ENCODE measurements at regions not wholly inside any gene's neighbourhood (a gene's known extent, or its start where the extent isn't known, plus 50 kb on each side); places are given as distances from the start of the nearest gene placed in this dataset.

GRCh38 chr14:76974365-76974764 lies 54.1 kb downstream of the IRF2BPL start:
- H3K27me3 Mint-ChIP-seq (ENCODE audit: insufficient read depth, unreplicated experiment), result no peaks in the 10 kb centered on the region
- ChIA-PET CTCF (interaction anchor here (0.7 to 1.7 kb wide), 2 partner anchors 26 to 94 kb away, joined by 3 read pairs; no protein-coding TSS in a partner anchor), POLR2A (interaction anchor here (0.5 to 1.6 kb wide), 2 partner anchors 48 to 80 kb away, joined by 4 read pairs; no protein-coding TSS in a partner anchor)
- no peaks in the 10 kb centered on the region for H3K36me3 Mint-ChIP-seq (ENCODE audit: insufficient read depth, unreplicated experiment)
- H3K27ac Mint-ChIP-seq (ENCODE audit: low read depth, unreplicated experiment), result no peak overlapping the region
- DNase-seq (ENCODE audit: unreplicated experiment), result no peak
- no peak for TF ChIP-seq CTCF (IDR thresholded peaks at IDR 0.05; ENCODE audit: unreplicated experiment)
- H3K9me3 Mint-ChIP-seq (ENCODE audit: unreplicated experiment), result no peaks in the 10 kb centered on the region
- BruUV-seq (replicated peaks), result no TSS peak
- intact Hi-C loops (cut with micrococcal nuclease), result no loop called here
- H3K4me3 Mint-ChIP-seq (ENCODE audit: unreplicated experiment), result no peak overlapping the region
- no peaks in the 10 kb centered on the region for H3K4me1 Mint-ChIP-seq (ENCODE audit: insufficient read depth, unreplicated experiment)

GRCh38 chr14:76971549-76971948 lies 57.0 kb downstream of the IRF2BPL start:
- Mint-ChIP-seq H3K27ac (ENCODE audit: low read depth, unreplicated experiment) (no peak overlapping the region), H3K36me3 (ENCODE audit: insufficient read depth, unreplicated experiment) (no peaks in the 10 kb centered on the region), H3K9me3 (ENCODE audit: unreplicated experiment) (no peaks in the 10 kb centered on the region), H3K27me3 (ENCODE audit: insufficient read depth, unreplicated experiment) (no peaks in the 10 kb centered on the region), H3K4me3 (ENCODE audit: unreplicated experiment) (no peak overlapping the region), H3K4me1 (ENCODE audit: insufficient read depth, unreplicated experiment) (no peaks in the 10 kb centered on the region)
- no peak for DNase-seq (ENCODE audit: unreplicated experiment)
- no TSS peak for BruUV-seq (replicated peaks)
- ChIA-PET POLR2A (no interaction called here), CTCF (interaction anchor here (0.9 kb wide), 1 partner anchor 99 kb away, joined by 3 read pairs; no protein-coding TSS in a partner anchor)
- TF ChIP-seq CTCF (IDR thresholded peaks at IDR 0.05; ENCODE audit: unreplicated experiment), result no peak
- intact Hi-C loops (cut with micrococcal nuclease), result no loop called here

GRCh38 chr14:76968621-76969063 lies 59.9 kb downstream of the IRF2BPL start:
- Mint-ChIP-seq H3K36me3 (ENCODE audit: insufficient read depth, unreplicated experiment) (no peaks in the 10 kb centered on the region), H3K4me1 (ENCODE audit: insufficient read depth, unreplicated experiment) (peaks cover 6% of the 10 kb centered on the region), H3K27ac (ENCODE audit: low read depth, unreplicated experiment) (no peak overlapping the region), H3K9me3 (ENCODE audit: unreplicated experiment) (no peaks in the 10 kb centered on the region), H3K27me3 (ENCODE audit: insufficient read depth, unreplicated experiment) (no peaks in the 10 kb centered on the region), H3K4me3 (ENCODE audit: unreplicated experiment) (no peak overlapping the region)
- TF ChIP-seq CTCF (IDR thresholded peaks at IDR 0.05; ENCODE audit: unreplicated experiment), result no peak
- POLR2A ChIA-PET, result interaction anchor here (1.3 kb wide), 1 partner anchor 19 kb away, joined by 3 read pairs; no protein-coding TSS in a partner anchor
- CTCF ChIA-PET, result interaction anchor here (0.5 to 1.1 kb wide), 3 partner anchors 38 to 169 kb away, joined by 3 to 5 read pairs (median 3); no protein-coding TSS in a partner anchor
- intact Hi-C loops (cut with micrococcal nuclease), result no loop called here
- no peak for DNase-seq (ENCODE audit: unreplicated experiment)
- BruUV-seq (replicated peaks), result no TSS peak

- Mint-ChIP-seq H3K27me3 (ENCODE audit: insufficient read depth, unreplicated experiment) (no peaks in the 10 kb centered on the region), H3K27ac (ENCODE audit: low read depth, unreplicated experiment) (no peak overlapping the region), H3K4me1 (ENCODE audit: insufficient read depth, unreplicated experiment) (peaks cover 6% of the 10 kb centered on the region), H3K36me3 (ENCODE audit: insufficient read depth, unreplicated experiment) (no peaks in the 10 kb centered on the region), H3K4me3 (ENCODE audit: unreplicated experiment) (no peak overlapping the region), H3K9me3 (ENCODE audit: unreplicated experiment) (no peaks in the 10 kb centered on the region)
- TF ChIP-seq CTCF (IDR thresholded peaks at IDR 0.05; ENCODE audit: unreplicated experiment), result no peak
- POLR2A ChIA-PET, result interaction anchor here (0.6 to 1.3 kb wide), 2 partner anchors 10 to 20 kb away, joined by 3 to 4 read pairs; no protein-coding TSS in a partner anchor
- BruUV-seq (replicated peaks), result no TSS peak
- CTCF ChIA-PET, result interaction anchor here (0.7 kb wide), 1 partner anchor 49 kb away, joined by 5 read pairs; no protein-coding TSS in a partner anchor
- intact Hi-C loops (cut with micrococcal nuclease), result no loop called here
- no peak for DNase-seq (ENCODE audit: unreplicated experiment)
Observed at GRCh38 chr14:76967788-76968187, 60.7 kb downstream of the IRF2BPL start.
